Immature natural killer cell (primary cell): ENCODE measurements at regions not wholly inside any gene's neighbourhood (a gene's known extent, or its start where the extent isn't known, plus 50 kb on each side); places are given as distances from the start of the nearest gene placed in this dataset.

Source experiments
- DNase-seq, 3 donors: peaks; one replicate each; pipeline ENCODE4 v3.0.0; 2022; ENCODE audit warnings: mixed read lengths in 1 of 3
- H3K27ac Mint-ChIP-seq, 6 donors: one replicate each; pipeline ENCODE4 v1.8.0; 2020; ENCODE audit warnings: mixed read lengths in 6 of 6, mild to moderate bottlenecking in 5 of 6, inconsistent platforms in 4 of 6, moderate library complexity in 3 of 6
- H3K27me3 Mint-ChIP-seq, 3 donors: one replicate each; pipeline ENCODE4 v1.8.0; 2020 to 2021; ENCODE audit warnings: low read depth in 3 of 3, mild to moderate bottlenecking in 3 of 3, mixed read lengths in 3 of 3, moderate library complexity in 3 of 3, inconsistent platforms in 1 of 3
- H3K36me3 Mint-ChIP-seq, 3 donors: one replicate each; pipeline ENCODE4 v1.8.0; 2020; ENCODE audit warnings: mixed read lengths in 3 of 3, inconsistent platforms in 2 of 3, mild to moderate bottlenecking in 2 of 3
- H3K4me1 Mint-ChIP-seq, 2 donors: one replicate each; pipeline ENCODE4 v1.8.0; 2020; ENCODE audit warnings: inconsistent platforms in 2 of 2, mild to moderate bottlenecking in 2 of 2, mixed read lengths in 2 of 2, moderate library complexity in 1 of 2
- H3K4me3 Mint-ChIP-seq, 5 donors: one replicate each; pipeline ENCODE4 v1.8.0; 2020; ENCODE audit warnings: mild to moderate bottlenecking in 5 of 5, mixed read lengths in 5 of 5, inconsistent platforms in 3 of 5, moderate library complexity in 3 of 5
- H3K9me3 Mint-ChIP-seq, 6 donors: one replicate each; pipeline ENCODE4 v1.8.0; 2020; ENCODE audit warnings: mild to moderate bottlenecking in 6 of 6, mixed read lengths in 6 of 6, inconsistent platforms in 4 of 6, moderate library complexity in 3 of 6

- H3K36me3 Mint-ChIP-seq, result peaks cover 0 to 3% (median 0%) of the 10 kb centered on the region in 3 donors
- H3K9me3 Mint-ChIP-seq, result peaks cover 0 to 3% (median 0%) of the 10 kb centered on the region in 6 donors
Observed at GRCh38 chr18:45161850-45162249, 453.4 kb upstream of the SLC14A2 start.

GRCh38 chr18:45163871-45164270 lies 451.4 kb upstream of the SLC14A2 start:
- no peak overlapping the region for H3K4me3 Mint-ChIP-seq
- peaks cover 0 to 3% (median 0%) of the 10 kb centered on the region in 6 donors for H3K9me3 Mint-ChIP-seq

More at GRCh38 chr18:45161850-45162249, 453.4 kb upstream of the SLC14A2 start:
- H3K4me1 Mint-ChIP-seq, result peaks cover 6 to 19% of the 10 kb centered on the region in 2 donors
- DNase-seq, result no peak
- H3K27me3 Mint-ChIP-seq, result peaks cover 1 to 2% (median 2%) of the 10 kb centered on the region in 3 donors
- no peak overlapping the region for H3K4me3 Mint-ChIP-seq
- no peak overlapping the region for H3K27ac Mint-ChIP-seq

GRCh38 chr18:45164551-45164950 lies 450.7 kb upstream of the SLC14A2 start:
- Mint-ChIP-seq H3K4me3 (no peak overlapping the region), H3K9me3 (peaks cover 0 to 3% (median 0%) of the 10 kb centered on the region in 6 donors), H3K27me3 (peaks cover 0 to 2% (median 1%) of the 10 kb centered on the region in 3 donors), H3K36me3 (no peaks in the 10 kb centered on the region), H3K4me1 (peaks cover 4 to 13% of the 10 kb centered on the region in 2 donors), H3K27ac (no peak overlapping the region)
- DNase-seq, result no peak

More at GRCh38 chr18:45163871-45164270, 451.4 kb upstream of the SLC14A2 start:
- peaks cover 6 to 19% of the 10 kb centered on the region in 2 donors for H3K4me1 Mint-ChIP-seq
- H3K27me3 Mint-ChIP-seq, result peaks cover 0 to 2% (median 1%) of the 10 kb centered on the region in 3 donors
- no peaks in the 10 kb centered on the region for H3K36me3 Mint-ChIP-seq
- no peak for DNase-seq
- H3K27ac Mint-ChIP-seq, result no peak overlapping the region

GRCh38 chr18:45165176-45165713 lies 450.0 kb upstream of the SLC14A2 start:
- H3K4me1 Mint-ChIP-seq, result peaks cover 4 to 7% of the 10 kb centered on the region in 2 donors
- H3K27me3 Mint-ChIP-seq, result peaks cover 0 to 2% (median 1%) of the 10 kb centered on the region in 3 donors
- DNase-seq, result no peak

GRCh38 chr18:45165871-45166270 lies 449.4 kb upstream of the SLC14A2 start:
- peaks cover 0 to 2% (median 0%) of the 10 kb centered on the region in 3 donors for H3K36me3 Mint-ChIP-seq

More at GRCh38 chr18:45165176-45165713, 450.0 kb upstream of the SLC14A2 start:
- Mint-ChIP-seq H3K36me3 (no peaks in the 10 kb centered on the region), H3K9me3 (peaks cover 0 to 3% (median 0%) of the 10 kb centered on the region in 6 donors), H3K4me3 (no peak overlapping the region), H3K27ac (no peak overlapping the region)

GRCh38 chr18:45166341-45166835 lies 448.9 kb upstream of the SLC14A2 start:
- no peak for DNase-seq
- no peaks in the 10 kb centered on the region for H3K9me3 Mint-ChIP-seq

More at GRCh38 chr18:45165871-45166270, 449.4 kb upstream of the SLC14A2 start:
- no peak for DNase-seq
- no peak overlapping the region for H3K27ac Mint-ChIP-seq
- H3K9me3 Mint-ChIP-seq, result peaks cover 0 to under 1% (median 0%) of the 10 kb centered on the region in 6 donors
- peaks cover 0 to 2% (median 1%) of the 10 kb centered on the region in 3 donors for H3K27me3 Mint-ChIP-seq
- peaks cover 4 to 7% of the 10 kb centered on the region in 2 donors for H3K4me1 Mint-ChIP-seq
- H3K4me3 Mint-ChIP-seq, result no peak overlapping the region

GRCh38 chr18:45166836-45167551 lies 448.3 kb upstream of the SLC14A2 start:
- Mint-ChIP-seq H3K27ac (no peak overlapping the region), H3K9me3 (no peaks in the 10 kb centered on the region), H3K27me3 (peaks cover 0 to 2% (median 1%) of the 10 kb centered on the region in 3 donors), H3K4me1 (peaks cover under 1 to 1% of the 10 kb centered on the region in 2 donors), H3K4me3 (no peak overlapping the region), H3K36me3 (peaks cover 0 to 7% (median 0%) of the 10 kb centered on the region in 3 donors)
- no peak for DNase-seq

More at GRCh38 chr18:45166341-45166835, 448.9 kb upstream of the SLC14A2 start:
- Mint-ChIP-seq H3K27ac (no peak overlapping the region), H3K27me3 (peaks cover 0 to 2% (median 1%) of the 10 kb centered on the region in 3 donors), H3K4me3 (no peak overlapping the region), H3K36me3 (peaks cover 0 to 7% (median 0%) of the 10 kb centered on the region in 3 donors), H3K4me1 (peaks cover 4 to 7% of the 10 kb centered on the region in 2 donors)

- Mint-ChIP-seq H3K36me3 (peaks cover 0 to 7% (median 0%) of the 10 kb centered on the region in 3 donors), H3K9me3 (no peaks in the 10 kb centered on the region), H3K27ac (no peak overlapping the region), H3K4me1 (no peaks in the 10 kb centered on the region), H3K27me3 (peaks cover 0 to 2% (median 1%) of the 10 kb centered on the region in 3 donors), H3K4me3 (no peak overlapping the region)
- DNase-seq, result no peak
Observed at GRCh38 chr18:45167631-45168280, 447.5 kb upstream of the SLC14A2 start.

GRCh38 chr18:45168866-45169600 lies 446.2 kb upstream of the SLC14A2 start:
- peaks cover 2 to 10% of the 10 kb centered on the region in 2 donors for H3K4me1 Mint-ChIP-seq
- no peaks in the 10 kb centered on the region for H3K9me3 Mint-ChIP-seq
- H3K4me3 Mint-ChIP-seq, result no peak overlapping the region
- H3K36me3 Mint-ChIP-seq, result peaks cover 0 to 7% (median 0%) of the 10 kb centered on the region in 3 donors
- H3K27ac Mint-ChIP-seq, result no peak overlapping the region
- H3K27me3 Mint-ChIP-seq, result peaks cover 0 to 1% (median 0%) of the 10 kb centered on the region in 3 donors
- DNase-seq, result no peak

GRCh38 chr18:45169610-45170009 lies 445.7 kb upstream of the SLC14A2 start:
- Mint-ChIP-seq H3K9me3 (no peaks in the 10 kb centered on the region), H3K4me1 (peaks cover 2 to 12% of the 10 kb centered on the region in 2 donors), H3K4me3 (no peak overlapping the region), H3K27ac (no peak overlapping the region), H3K27me3 (no peaks in the 10 kb centered on the region), H3K36me3 (peaks cover 0 to 7% (median 0%) of the 10 kb centered on the region in 3 donors)
- no peak for DNase-seq

GRCh38 chr18:45171679-45172191 lies 443.5 kb upstream of the SLC14A2 start:
- DNase-seq, result no peak
- no peaks in the 10 kb centered on the region for H3K9me3 Mint-ChIP-seq
- H3K4me1 Mint-ChIP-seq, result peaks cover 2 to 12% of the 10 kb centered on the region in 2 donors
- H3K27me3 Mint-ChIP-seq, result peaks cover 0 to 1% (median 0%) of the 10 kb centered on the region in 3 donors
- peaks cover 0 to 7% (median 0%) of the 10 kb centered on the region in 3 donors for H3K36me3 Mint-ChIP-seq
- no peak overlapping the region for H3K4me3 Mint-ChIP-seq
- H3K27ac Mint-ChIP-seq, result no peak overlapping the region

- Mint-ChIP-seq H3K36me3 (peaks cover 0 to 7% (median 0%) of the 10 kb centered on the region in 3 donors), H3K4me1 (peaks cover 2 to 12% of the 10 kb centered on the region in 2 donors), H3K4me3 (no peak overlapping the region), H3K9me3 (no peaks in the 10 kb centered on the region), H3K27me3 (peaks cover 0 to 7% (median 1%) of the 10 kb centered on the region in 3 donors), H3K27ac (no peak overlapping the region)
- DNase-seq, result no peak
Observed at GRCh38 chr18:45173327-45173726, 441.9 kb upstream of the SLC14A2 start.
